H1 (cell line): ENCODE measurements at regions not wholly inside any gene's neighbourhood (a gene's known extent, or its start where the extent isn't known, plus 50 kb on each side); places are given as distances from the start of the nearest gene placed in this dataset.

Source experiments
- CTBP2 ChIP-seq: IDR thresholded peaks from 2 replicates; pipeline ENCODE4 v1.7.0; 2011; ENCODE audit warnings: borderline replicate concordance, mild to moderate bottlenecking, moderate library complexity, mixed read lengths, low read length; ENCODE audit not compliant: insufficient read depth, insufficient read length
- EGR1 ChIP-seq: IDR thresholded peaks from 2 replicates; pipeline ENCODE4 v1.6.1; 2011; ENCODE audit warnings: low read depth, low read length, borderline replicate concordance
- GTF2F1 ChIP-seq: IDR thresholded peaks from 2 replicates; pipeline ENCODE4 v1.6.1; 2012; ENCODE audit warnings: low read depth, low read length, improper control_type of control experiment, borderline replicate concordance
- JUN ChIP-seq: IDR thresholded peaks from 2 replicates; pipeline ENCODE4 v1.6.1; 2011; ENCODE audit warnings: low read depth, mild to moderate bottlenecking, improper control_type of control experiment, low read length
- SAP30 ChIP-seq: fragments of 300-600 bp; sonication (generic); IDR thresholded peaks from 2 replicates; pipeline ENCODE4 v1.7.1; 2012; ENCODE audit warnings: low read length, moderate library complexity, mild to moderate bottlenecking, inconsistent platforms; ENCODE audit not compliant: insufficient read depth, insufficient replicate concordance
- TCF12 ChIP-seq: IDR thresholded peaks from 2 replicates; pipeline ENCODE4 v1.6.1; 2011; ENCODE audit warnings: low read depth, mild to moderate bottlenecking, low read length

GRCh38 chr11:70871881-70872280 lies 380.5 kb downstream of the SHANK2 start (continued):
- TF ChIP-seq JUN = no peak
- no peak for TF ChIP-seq TCF12
- TF ChIP-seq GTF2F1 = no peak
- no peak for TF ChIP-seq CTBP2
- no peak for TF ChIP-seq EGR1
- TF ChIP-seq SAP30 = no peak
